GM19397 (cell line): ENCODE measurements at regions not wholly inside any gene's neighbourhood (a gene's known extent, or its start where the extent isn't known, plus 50 kb on each side); places are given as distances from the start of the nearest gene placed in this dataset.
"Not testable (repeated sequence)": the region's sequence is repeated elsewhere in the genome, so short reads cannot be mapped to it uniquely, and the experiment has no call there.

Source experiments
- ATAC-seq: cut with Tn5 transposase; IDR thresholded peaks from one replicate; pipeline ENCODE4 v1.9.1; 2021; ENCODE audit warnings: mild to moderate bottlenecking, moderate library complexity; ENCODE audit not compliant: unreplicated experiment

- ATAC-seq, result not testable (repeated sequence)
These were observed 125.6 kb downstream of the ZNF281 start for GRCh38 chr1:200284236-200284635.

- ATAC-seq, result no peak
These were observed 127.2 kb downstream of the ZNF281 start for GRCh38 chr1:200282497-200283122.

GRCh38 chr1:200281201-200281835 lies 128.5 kb downstream of the ZNF281 start:
- ATAC-seq, result no peak

DNA sequence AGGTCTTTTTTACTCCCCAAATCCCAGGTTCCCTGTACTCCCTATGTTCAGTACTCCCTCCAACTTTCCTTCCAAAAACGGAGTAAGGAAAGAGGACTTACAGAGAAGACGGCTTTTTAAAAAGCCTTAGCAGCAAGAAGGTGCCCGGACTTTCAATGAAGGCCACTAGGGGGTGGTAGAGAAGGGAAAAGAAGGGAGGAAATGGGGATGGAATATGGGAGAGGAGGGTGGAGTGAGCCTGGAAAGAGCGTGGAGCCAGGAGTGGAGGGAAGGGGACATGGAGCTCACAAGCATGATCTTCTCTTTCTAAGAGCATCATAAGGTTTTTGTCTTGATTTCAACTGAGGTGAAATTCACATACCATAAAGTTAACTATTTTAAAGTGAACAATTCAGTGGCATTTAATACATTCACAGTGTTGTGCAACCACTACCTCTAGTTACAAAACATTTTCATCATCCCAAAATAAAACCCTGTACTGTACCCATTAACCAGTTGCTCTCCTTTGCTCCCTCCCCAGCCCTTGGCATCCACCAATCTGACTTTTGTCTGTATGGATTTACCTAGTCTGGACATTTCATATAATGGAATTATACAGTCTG lies 129.9 kb downstream of the ZNF281 start:
- no peak for ATAC-seq

GRCh38 chr1:200275816-200276453 lies 133.9 kb downstream of the ZNF281 start:
- no peak for ATAC-seq

- ATAC-seq, result no peak
These were observed 134.4 kb downstream of the ZNF281 start for GRCh38 chr1:200275415-200275814.

- ATAC-seq, result no peak
These were observed 135.7 kb downstream of the ZNF281 start for GRCh38 chr1:200274116-200274515.

DNA sequence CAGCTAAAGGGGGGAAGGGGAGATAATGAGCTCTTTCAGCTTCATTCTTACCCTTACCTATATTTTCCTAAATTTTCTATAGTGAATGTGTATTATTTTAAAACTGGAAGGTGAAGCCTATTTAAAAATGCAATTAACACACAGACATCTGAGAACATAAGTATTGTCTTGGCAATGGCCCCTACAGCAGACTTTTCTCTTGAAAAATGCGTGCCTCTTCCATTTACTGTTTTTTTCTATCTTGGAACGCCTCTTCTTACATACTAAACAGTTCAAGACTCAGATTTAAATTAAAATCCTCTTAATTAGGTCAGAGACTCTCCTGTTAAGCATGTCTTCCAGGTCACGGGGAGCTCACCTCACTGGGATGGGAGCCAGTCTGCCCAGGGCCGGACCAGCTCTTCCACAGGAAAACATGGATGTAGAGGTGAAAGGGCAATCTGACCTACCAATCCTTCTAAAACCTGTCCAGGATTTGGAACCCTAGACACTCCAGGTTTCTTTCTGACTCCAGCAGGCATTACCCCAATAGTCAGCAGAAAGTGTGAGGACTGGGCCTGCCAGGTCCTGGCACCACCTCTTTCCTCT lies 137.3 kb downstream of the ZNF281 start:
- no peak for ATAC-seq

DNA sequence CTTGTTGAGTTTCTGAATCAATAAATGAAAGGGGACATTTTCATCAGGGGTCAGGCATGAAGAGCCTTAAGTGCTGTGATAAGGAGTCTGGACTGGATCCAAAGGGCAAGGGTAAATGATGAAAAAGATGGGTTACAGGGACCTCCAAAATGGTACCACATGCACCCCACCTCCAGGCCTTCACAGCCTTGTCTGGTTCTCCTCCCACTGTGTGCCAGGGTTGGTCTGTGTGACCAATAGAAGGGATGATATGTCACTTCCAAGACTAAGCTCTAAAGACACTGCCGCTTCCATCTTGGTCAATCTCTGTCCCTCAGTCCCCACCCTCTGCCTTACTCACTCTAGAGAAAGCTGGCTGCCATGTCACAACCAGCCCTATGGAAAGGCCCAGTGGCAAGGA lies 140.6 kb downstream of the ZNF281 start:
- ATAC-seq, result no peak

DNA sequence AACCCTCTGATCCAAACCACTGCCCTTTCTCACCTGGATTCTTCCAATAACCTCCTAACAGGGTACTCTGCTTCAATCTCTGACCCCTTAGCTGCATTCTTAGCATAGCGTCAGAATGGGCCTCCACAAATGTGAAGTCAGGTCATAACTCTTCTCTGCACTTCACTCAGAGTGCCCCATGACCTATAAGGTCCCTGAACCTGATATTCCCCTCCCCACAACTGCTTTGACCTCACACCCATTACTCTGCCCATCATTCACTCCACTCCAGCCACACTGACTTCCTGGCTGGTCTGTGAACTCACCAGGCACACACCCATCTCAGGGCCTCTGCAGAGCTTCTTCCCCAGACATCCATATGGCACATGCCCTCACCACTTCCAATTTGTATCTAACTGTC lies 141.9 kb downstream of the ZNF281 start:
- no peak for ATAC-seq

DNA sequence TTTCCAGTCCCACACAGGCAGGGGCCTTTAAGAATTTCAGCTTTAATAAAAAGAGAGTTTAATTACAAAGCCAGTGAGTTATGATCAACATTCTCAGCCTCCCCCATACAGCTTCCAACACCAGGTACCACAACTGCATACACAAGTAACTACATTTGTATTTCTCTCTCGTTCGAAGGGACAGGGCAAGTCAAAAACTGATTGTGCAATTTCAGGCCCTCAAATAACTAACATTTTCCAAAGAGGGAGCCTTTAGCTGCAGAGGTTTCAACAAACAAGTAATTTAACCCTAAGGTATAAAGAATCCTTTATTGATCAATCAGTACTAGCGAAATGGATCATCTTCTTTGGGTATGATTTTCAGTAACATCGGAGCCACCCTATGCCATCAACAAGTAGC lies 142.4 kb downstream of the ZNF281 start:
- no peak for ATAC-seq

- ATAC-seq, result no peak
These were observed 143.0 kb downstream of the ZNF281 start for GRCh38 chr1:200266871-200267270.

- no peak for ATAC-seq
These were observed 144.0 kb downstream of the ZNF281 start for GRCh38 chr1:200265881-200266280.

DNA sequence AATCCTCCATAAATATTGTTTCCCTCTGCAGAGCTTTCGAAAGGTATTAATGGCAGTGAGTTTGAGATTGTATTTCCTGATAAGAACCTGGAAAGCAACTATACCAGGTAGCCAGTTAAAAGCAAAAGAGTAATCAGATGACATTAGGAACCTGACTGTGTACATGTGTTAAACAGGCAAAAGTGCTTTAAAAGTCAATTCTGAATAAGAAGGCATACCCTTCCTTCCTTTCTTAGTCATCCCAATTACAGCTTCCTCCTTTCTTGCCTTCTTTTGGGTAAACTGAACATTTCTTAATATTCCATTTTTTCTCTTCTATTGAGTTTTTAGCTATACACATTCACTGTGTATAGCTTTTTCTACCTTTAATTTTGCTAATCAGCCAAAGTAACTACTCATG lies 144.7 kb downstream of the ZNF281 start:
- ATAC-seq, result no peak

- no peak for ATAC-seq
These were observed 146.6 kb downstream of the ZNF281 start for GRCh38 chr1:200263203-200263602.

GRCh38 chr1:200262326-200262965 lies 147.4 kb downstream of the ZNF281 start:
- no peak for ATAC-seq

GRCh38 chr1:200260597-200261335 lies 149.1 kb downstream of the ZNF281 start:
- ATAC-seq, result no peak

DNA sequence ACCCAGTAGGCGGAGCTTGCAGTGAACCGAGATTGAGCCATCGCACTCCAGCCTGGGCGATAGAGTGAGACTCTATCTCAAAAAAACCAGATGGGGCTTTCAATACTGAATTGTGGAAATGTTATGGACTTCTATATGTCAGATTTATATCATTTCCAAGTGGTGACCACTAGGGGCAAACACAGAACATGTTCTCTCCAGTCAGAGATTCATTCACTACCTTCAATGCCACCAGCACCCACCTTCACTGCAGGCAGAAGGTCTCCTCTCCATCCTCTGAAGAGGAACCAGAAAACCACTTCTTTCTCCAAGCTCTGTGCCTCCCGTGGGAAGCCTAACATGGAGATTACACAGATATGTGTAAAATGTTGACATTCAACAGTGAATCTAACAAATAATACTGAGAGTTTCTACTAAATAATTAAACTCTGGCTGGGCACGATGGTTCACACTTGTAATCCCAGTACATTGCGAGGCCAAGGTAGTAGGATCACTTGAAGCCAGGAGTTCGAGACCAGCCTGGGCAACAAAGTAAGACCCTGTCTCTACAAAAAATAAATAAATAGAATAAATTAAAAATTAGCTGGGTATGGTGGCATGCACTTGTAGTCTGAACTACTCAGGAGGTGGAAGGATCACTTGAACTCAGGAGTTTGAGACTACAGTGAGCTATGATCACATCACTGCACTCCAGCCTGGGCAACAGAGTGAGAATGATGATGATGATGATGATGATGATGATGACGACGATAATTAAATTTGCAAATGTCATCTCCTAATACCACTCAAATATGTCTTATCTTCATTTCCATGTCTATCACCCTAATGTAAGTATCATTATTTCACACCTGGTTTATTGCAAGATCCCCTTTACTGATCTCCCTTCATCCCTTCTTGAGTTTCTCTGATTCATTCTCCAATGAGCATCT lies 151.1 kb downstream of the ZNF281 start:
- ATAC-seq, result no peak

GRCh38 chr1:200257235-200257634 lies 152.6 kb downstream of the ZNF281 start:
- no peak for ATAC-seq
